Stimulated activated CD4-positive, alpha-beta T cell treated with anti-CD3 and anti-CD28 coated beads, Interleukin-4, amount 100 ng/mL, for 24 hours (primary cell): ENCODE measurements at regions not wholly inside any gene's neighbourhood (a gene's known extent, or its start where the extent isn't known, plus 50 kb on each side); places are given as distances from the start of the nearest gene placed in this dataset.

Experiments
- DNase-seq: peaks from one replicate; pipeline ENCODE4 v3.0.0-alpha.2; 2020

GRCh38 chr18:78676622-78677482 is 302.8 kb upstream of the SALL3 start:
- DNase-seq: no peak

GRCh38 chr18:78677483-78678317 is 301.9 kb upstream of the SALL3 start:
- no peak for DNase-seq

- DNase-seq: no peak
Observed at GRCh38 chr18:78678318-78678695, 301.3 kb upstream of the SALL3 start.

- no peak for DNase-seq
Observed at GRCh38 chr18:78679031-78679430, 300.6 kb upstream of the SALL3 start.

GRCh38 chr18:78679613-78680260 is 299.9 kb upstream of the SALL3 start:
- no peak for DNase-seq

GRCh38 chr18:78681396-78681795 is 298.2 kb upstream of the SALL3 start:
- DNase-seq: no peak

- no peak for DNase-seq
Observed at GRCh38 chr18:78681934-78682333, 297.7 kb upstream of the SALL3 start.

GRCh38 chr18:78682716-78683115 is 296.9 kb upstream of the SALL3 start:
- DNase-seq: no peak

GRCh38 chr18:78683191-78684010 is 296.2 kb upstream of the SALL3 start:
- no peak for DNase-seq

GRCh38 chr18:78685250-78685979 is 294.2 kb upstream of the SALL3 start:
- DNase-seq: no peak

GRCh38 chr18:78685980-78686530 is 293.6 kb upstream of the SALL3 start:
- no peak for DNase-seq

- DNase-seq: no peak
Observed at GRCh38 chr18:78686976-78687685, 292.5 kb upstream of the SALL3 start.

GRCh38 chr18:78687736-78688135 is 291.9 kb upstream of the SALL3 start:
- no peak for DNase-seq

- no peak for DNase-seq
Observed at GRCh38 chr18:78688249-78688648, 291.4 kb upstream of the SALL3 start.

GRCh38 chr18:78688916-78689315 is 290.7 kb upstream of the SALL3 start:
- no peak for DNase-seq

- no peak for DNase-seq
Observed at GRCh38 chr18:78689606-78690005, 290.0 kb upstream of the SALL3 start.

- DNase-seq: no peak
Observed at GRCh38 chr18:78692105-78692504, 287.5 kb upstream of the SALL3 start.

GRCh38 chr18:78693429-78693828 is 286.2 kb upstream of the SALL3 start:
- no peak for DNase-seq

- DNase-seq: no peak
Observed at GRCh38 chr18:78696698-78697435, 282.8 kb upstream of the SALL3 start.

- no peak for DNase-seq
Observed at GRCh38 chr18:78697446-78697845, 282.2 kb upstream of the SALL3 start.
